ENCODE measurements at regions not wholly inside any gene's neighbourhood (a gene's known extent, or its start where the extent isn't known, plus 50 kb on each side); places are given as distances from the start of the nearest gene placed in this dataset.

GRCh38 chr10:42883993-42884983, 101.7 kb downstream of the BMS1 start:
- TF ChIP-seq, protein P1, sequence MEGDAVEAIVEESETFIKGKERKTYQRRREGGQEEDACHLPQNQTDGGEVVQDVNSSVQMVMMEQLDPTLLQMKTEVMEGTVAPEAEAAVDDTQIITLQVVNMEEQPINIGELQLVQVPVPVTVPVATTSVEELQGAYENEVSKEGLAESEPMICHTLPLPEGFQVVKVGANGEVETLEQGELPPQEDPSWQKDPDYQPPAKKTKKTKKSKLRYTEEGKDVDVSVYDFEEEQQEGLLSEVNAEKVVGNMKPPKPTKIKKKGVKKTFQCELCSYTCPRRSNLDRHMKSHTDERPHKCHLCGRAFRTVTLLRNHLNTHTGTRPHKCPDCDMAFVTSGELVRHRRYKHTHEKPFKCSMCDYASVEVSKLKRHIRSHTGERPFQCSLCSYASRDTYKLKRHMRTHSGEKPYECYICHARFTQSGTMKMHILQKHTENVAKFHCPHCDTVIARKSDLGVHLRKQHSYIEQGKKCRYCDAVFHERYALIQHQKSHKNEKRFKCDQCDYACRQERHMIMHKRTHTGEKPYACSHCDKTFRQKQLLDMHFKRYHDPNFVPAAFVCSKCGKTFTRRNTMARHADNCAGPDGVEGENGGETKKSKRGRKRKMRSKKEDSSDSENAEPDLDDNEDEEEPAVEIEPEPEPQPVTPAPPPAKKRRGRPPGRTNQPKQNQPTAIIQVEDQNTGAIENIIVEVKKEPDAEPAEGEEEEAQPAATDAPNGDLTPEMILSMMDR (IDR thresholded peaks at IDR 0.05; ENCODE audit: low read depth, low read length), result no peak
- no peak for TF ChIP-seq MAX (IDR thresholded peaks at IDR 0.05; ENCODE audit: low read depth, low read length)
